D721Med (cell line): ENCODE measurements at regions not wholly inside any gene's neighbourhood (a gene's known extent, or its start where the extent isn't known, plus 50 kb on each side); places are given as distances from the start of the nearest gene placed in this dataset.
A peak's percentile ranks its signal among the peaks of the same experiment; 100 is the strongest.
"Not testable (repeated sequence)": the region's sequence is repeated elsewhere in the genome, so short reads cannot be mapped to it uniquely, and the experiment has no call there.

Experiments
- DNase-seq: peaks from one replicate; pipeline ENCODE4 v3.0.0; 2011; ENCODE audit warnings: low spot score; ENCODE audit not compliant: insufficient read length
- FAIRE-seq: peaks from 2 replicates; lab custom pipeline; 2011; peaks lifted over from hg19 to GRCh38; lab: Jason Lieb, UNC
- CTCF ChIP-seq: IDR thresholded peaks from 2 replicates; pipeline ENCODE4 v1.5.1; 2012; ENCODE audit warnings: mild to moderate bottlenecking, control low read depth; ENCODE audit not compliant: insufficient read depth; ENCODE audit errors: missing control alignments

GRCh38 chr18:34401775-34402174 lies 177.1 kb upstream of the NOL4 start:
- no peak for DNase-seq
- no peak for TF ChIP-seq CTCF
- FAIRE-seq, result no peak

GRCh38 chr18:34407471-34407870 lies 182.8 kb upstream of the NOL4 start:
- not testable (repeated sequence) for DNase-seq
- FAIRE-seq, result peak; percentile 61

- DNase-seq (no peak), FAIRE-seq (peak; percentile 63)
- no peak for TF ChIP-seq CTCF
Measured at GRCh38 chr18:34411952-34412351, 187.2 kb upstream of the NOL4 start.

- no peak for TF ChIP-seq CTCF
- FAIRE-seq (peak; percentile 68), DNase-seq (no peak)
Measured at GRCh38 chr18:34431042-34431441, 206.3 kb upstream of the NOL4 start.

- FAIRE-seq (peak; percentile 92), DNase-seq (no peak)
- no peak for TF ChIP-seq CTCF
Measured at GRCh38 chr18:34444622-34445021, 219.9 kb upstream of the NOL4 start.

- DNase-seq, result no peak
Measured at GRCh38 chr18:34448662-34449061, 223.9 kb upstream of the NOL4 start.

GRCh38 chr18:34457761-34458160 lies 233.0 kb upstream of the NOL4 start:
- no peak for FAIRE-seq
- DNase-seq, result no peak
- no peak for TF ChIP-seq CTCF

More at GRCh38 chr18:34448662-34449061, 223.9 kb upstream of the NOL4 start:
- no peak for FAIRE-seq
- no peak for TF ChIP-seq CTCF

- DNase-seq, result no peak
- no peak for TF ChIP-seq CTCF
- peak; percentile 60 for FAIRE-seq
Measured at GRCh38 chr18:34458410-34458977, 233.8 kb upstream of the NOL4 start.
